HFFc6 (cell line): ENCODE measurements at regions not wholly inside any gene's neighbourhood (a gene's known extent, or its start where the extent isn't known, plus 50 kb on each side); places are given as distances from the start of the nearest gene placed in this dataset.
"Not testable (repeated sequence)": the region's sequence is repeated elsewhere in the genome, so short reads cannot be mapped to it uniquely, and the experiment has no call there.

ENCODE experiments used
- DNase-seq: peaks from one replicate; pipeline ENCODE4 v3.0.0-alpha.2; 2018
- H3K27ac Mint-ChIP-seq: 2 replicates; pipeline ENCODE4 v1.8.0; 2020; ENCODE audit warnings: mild to moderate bottlenecking, mixed read lengths
- H3K27me3 Mint-ChIP-seq: 2 replicates; pipeline ENCODE4 v1.8.0; 2021; ENCODE audit warnings: mild to moderate bottlenecking, moderate library complexity, mixed read lengths; ENCODE audit not compliant: insufficient read depth
- H3K36me3 Mint-ChIP-seq: 2 replicates; pipeline ENCODE4 v1.8.0; 2021; ENCODE audit warnings: low read depth, mixed read lengths
- H3K4me1 Mint-ChIP-seq: 2 replicates; pipeline ENCODE4 v1.8.0; 2020; ENCODE audit warnings: low read depth, mixed read lengths
- H3K4me3 Mint-ChIP-seq: 2 replicates; pipeline ENCODE4 v1.8.0; 2020; ENCODE audit warnings: mild to moderate bottlenecking, moderate library complexity, mixed read lengths
- H3K9me3 Mint-ChIP-seq: 2 replicates; pipeline ENCODE4 v1.8.0; 2020; ENCODE audit warnings: mild to moderate bottlenecking, mixed read lengths
- CTCF ChIP-seq: fragments of 200-600 bp; sonication (generic); IDR thresholded peaks from 2 replicates; pipeline ENCODE4 v1.5.0; 2021; ENCODE audit warnings: antibody characterized with exemption, mild to moderate bottlenecking

- DNase-seq = no peak
- Mint-ChIP-seq H3K27ac (no peak overlapping the region), H3K9me3 (peaks cover 19% of the 10 kb centered on the region), H3K36me3 (peaks cover 5% of the 10 kb centered on the region; the same call in 1 of the 2 replicates), H3K27me3 (no peaks in the 10 kb centered on the region), H3K4me3 (no peak overlapping the region), H3K4me1 (no peaks in the 10 kb centered on the region)
- TF ChIP-seq CTCF = no peak
Observed at GRCh38 chr1:189752461-189752995, 725.1 kb downstream of the BRINP3 start.

DNA sequence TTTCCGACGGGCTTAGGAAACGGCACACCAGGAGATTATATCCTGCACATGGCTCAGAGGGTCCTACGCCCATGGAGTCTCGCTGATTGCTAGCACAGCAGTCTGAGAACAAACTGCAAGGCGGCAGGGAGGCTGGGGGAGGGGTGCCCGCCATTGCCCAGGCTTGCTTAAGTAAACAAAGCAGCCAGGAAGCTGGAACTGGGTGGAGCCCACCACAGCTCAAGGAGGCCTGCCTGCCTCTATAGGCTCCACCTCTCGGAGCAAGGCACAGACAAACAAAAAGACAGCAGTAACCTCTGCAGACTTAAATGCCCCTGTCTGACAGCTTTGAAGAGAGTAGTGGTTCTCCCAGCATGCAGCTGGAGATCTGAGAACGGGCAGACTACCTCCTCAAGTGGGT is 722.6 kb downstream of the BRINP3 start:
- not testable (repeated sequence) for DNase-seq, H3K4me1 Mint-ChIP-seq, H3K27me3 Mint-ChIP-seq, H3K4me3 Mint-ChIP-seq, H3K36me3 Mint-ChIP-seq, H3K27ac Mint-ChIP-seq
- H3K9me3 Mint-ChIP-seq = peaks cover 24% of the 10 kb centered on the region

DNA sequence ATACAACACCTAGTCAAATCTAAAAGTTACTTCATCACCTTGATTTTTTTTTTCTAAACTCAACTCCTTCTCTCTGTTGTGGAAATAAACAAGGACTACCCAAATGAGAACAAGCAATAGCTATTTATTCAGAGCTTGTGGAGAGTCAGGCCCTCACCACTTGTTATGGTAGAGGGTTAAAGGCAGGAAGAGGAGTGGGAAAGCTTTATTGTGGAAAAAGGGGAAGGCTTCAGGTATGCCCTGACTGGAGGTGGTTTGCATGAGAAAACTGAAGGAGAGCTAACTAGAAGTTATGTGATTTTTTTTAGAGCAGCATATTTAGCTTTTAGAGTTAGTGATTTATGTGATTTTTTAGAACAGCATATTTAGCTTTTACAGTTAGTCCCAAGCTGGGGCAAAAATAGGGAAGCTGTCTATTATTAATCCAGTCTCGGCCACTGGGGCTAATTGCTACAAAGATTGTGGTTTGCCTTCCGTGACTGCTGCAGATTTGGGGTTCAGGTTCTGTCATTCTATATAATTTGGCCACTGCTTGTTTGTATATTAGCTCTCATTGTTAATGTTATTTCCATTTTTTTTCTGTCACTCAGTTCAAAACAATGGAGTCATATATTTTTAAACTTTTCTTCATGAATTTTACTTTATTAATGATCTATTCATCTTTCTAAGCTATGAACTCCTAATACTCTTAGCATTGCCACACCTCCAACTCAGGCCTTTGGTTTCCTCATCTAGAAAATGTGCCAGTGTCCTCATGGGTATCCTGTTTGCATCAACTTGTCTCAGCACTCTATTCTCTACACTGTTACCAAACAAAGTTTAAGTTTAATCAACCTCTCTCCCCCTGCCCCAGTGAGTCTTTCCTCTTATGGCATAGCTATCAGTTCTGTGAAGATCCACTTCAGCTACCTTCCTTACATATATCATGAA is 713.0 kb downstream of the BRINP3 start:
- Mint-ChIP-seq H3K9me3 (peaks cover 46% of the 10 kb centered on the region), H3K27me3 (no peaks in the 10 kb centered on the region), H3K4me1 (no peaks in the 10 kb centered on the region), H3K4me3 (no peak overlapping the region), H3K27ac (no peak overlapping the region), H3K36me3 (no peaks in the 10 kb centered on the region)
- DNase-seq = no peak
- TF ChIP-seq CTCF = no peak

DNA sequence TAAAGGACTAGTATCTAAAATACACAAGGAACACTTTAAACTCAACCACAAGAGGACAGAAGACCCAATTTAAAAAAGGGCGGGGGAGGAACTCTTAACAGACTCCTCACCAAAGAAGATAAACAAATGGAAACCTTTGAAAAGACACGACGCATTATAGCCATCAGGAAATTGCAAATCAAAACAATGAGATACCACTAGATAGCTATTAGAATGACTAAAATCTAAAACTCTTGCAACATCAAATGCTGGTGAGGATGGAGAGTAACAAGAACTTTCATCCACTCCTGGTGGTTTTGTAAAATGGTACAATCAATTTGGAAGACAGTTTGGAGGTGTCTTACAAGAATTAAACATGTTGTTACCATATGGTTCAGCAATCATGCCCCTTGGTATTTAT is 708.2 kb downstream of the BRINP3 start:
- Mint-ChIP-seq H3K36me3 (no peaks in the 10 kb centered on the region), H3K27me3 (no peaks in the 10 kb centered on the region), H3K9me3 (peaks cover 55% of the 10 kb centered on the region), H3K4me1 (no peaks in the 10 kb centered on the region), H3K27ac (no peak overlapping the region), H3K4me3 (no peak overlapping the region)
- TF ChIP-seq CTCF = no peak
- no peak for DNase-seq

- no peak overlapping the region for H3K4me3 Mint-ChIP-seq
- no peaks in the 10 kb centered on the region for H3K36me3 Mint-ChIP-seq
- H3K4me1 Mint-ChIP-seq = no peaks in the 10 kb centered on the region
- no peak overlapping the region for H3K27ac Mint-ChIP-seq
- no peak for TF ChIP-seq CTCF
- no peaks in the 10 kb centered on the region for H3K27me3 Mint-ChIP-seq
- peaks cover 41% of the 10 kb centered on the region for H3K9me3 Mint-ChIP-seq
- no peak for DNase-seq
Observed at GRCh38 chr1:189774721-189775287, 702.9 kb downstream of the BRINP3 start.

GRCh38 chr1:189775343-189775742 is 702.3 kb downstream of the BRINP3 start:
- H3K36me3 Mint-ChIP-seq = no peaks in the 10 kb centered on the region
- H3K9me3 Mint-ChIP-seq = peaks cover 39% of the 10 kb centered on the region
- TF ChIP-seq CTCF = no peak
- no peak overlapping the region for H3K4me3 Mint-ChIP-seq
- no peaks in the 10 kb centered on the region for H3K27me3 Mint-ChIP-seq
- H3K27ac Mint-ChIP-seq = no peak overlapping the region
- DNase-seq = no peak
- H3K4me1 Mint-ChIP-seq = no peaks in the 10 kb centered on the region
